AG04450 (cell line): ENCODE measurements at regions not wholly inside any gene's neighbourhood (a gene's known extent, or its start where the extent isn't known, plus 50 kb on each side); places are given as distances from the start of the nearest gene placed in this dataset.

Source experiments
- CTCF ChIA-PET: fragments of 300-600, 350-600 bp; formaldehyde crosslinking; extraction: SDS; loops from one replicate; lab custom pipeline; 2022; ENCODE audit warnings: antibody characterized with exemption, inconsistent platforms; lab: Charles Lee
- POLR2A ChIA-PET: fragments of 350-600 bp; formaldehyde crosslinking; extraction: SDS; loops from one replicate; lab custom pipeline; 2021; ENCODE audit warnings: antibody characterized with exemption, inconsistent platforms; lab: Yijun Ruan, JAX
- DNase-seq: peaks from one replicate; pipeline ENCODE4 v3.0.0-alpha.2; 2011; ENCODE audit warnings: low read depth, low spot score
- H3K27ac ChIP-seq: one replicate; pipeline ENCODE4 v1.5.1; 2012; ENCODE audit warnings: low read depth, low read length, control low read depth
- H3K27me3 ChIP-seq: one replicate; pipeline ENCODE4 v1.6.0; 2012; ENCODE audit warnings: low read length; ENCODE audit not compliant: control insufficient read depth, insufficient read depth
- H3K4me3 ChIP-seq: 2 replicates; pipeline ENCODE4 v1.5.1; 2011; ENCODE audit warnings: mild to moderate bottlenecking, low read depth, low read length, control low read depth
- H3K9me3 ChIP-seq: 2 replicates; pipeline ENCODE4 v1.5.1; 2012; ENCODE audit warnings: low read length; ENCODE audit not compliant: control insufficient read depth, insufficient read depth
- TF ChIP-seq, protein P1 (sequence below): IDR thresholded peaks from 2 replicates; pipeline ENCODE4 v1.5.1; 2011; ENCODE audit warnings: low read depth, low read length, control low read depth, inconsistent platforms

GRCh38 chr22:44368611-44369292, 56.0 kb upstream of the SHISAL1 start:
- POLR2A ChIA-PET, result no interaction called here
- H3K27me3 ChIP-seq, result no peaks in the 10 kb centered on the region
- H3K4me3 ChIP-seq, result no peak overlapping the region
- no peak overlapping the region for H3K27ac ChIP-seq
- peaks cover 15% of the 10 kb centered on the region for H3K9me3 ChIP-seq
- CTCF ChIA-PET, result no interaction called here
- no peak for DNase-seq
- TF ChIP-seq, protein P1, sequence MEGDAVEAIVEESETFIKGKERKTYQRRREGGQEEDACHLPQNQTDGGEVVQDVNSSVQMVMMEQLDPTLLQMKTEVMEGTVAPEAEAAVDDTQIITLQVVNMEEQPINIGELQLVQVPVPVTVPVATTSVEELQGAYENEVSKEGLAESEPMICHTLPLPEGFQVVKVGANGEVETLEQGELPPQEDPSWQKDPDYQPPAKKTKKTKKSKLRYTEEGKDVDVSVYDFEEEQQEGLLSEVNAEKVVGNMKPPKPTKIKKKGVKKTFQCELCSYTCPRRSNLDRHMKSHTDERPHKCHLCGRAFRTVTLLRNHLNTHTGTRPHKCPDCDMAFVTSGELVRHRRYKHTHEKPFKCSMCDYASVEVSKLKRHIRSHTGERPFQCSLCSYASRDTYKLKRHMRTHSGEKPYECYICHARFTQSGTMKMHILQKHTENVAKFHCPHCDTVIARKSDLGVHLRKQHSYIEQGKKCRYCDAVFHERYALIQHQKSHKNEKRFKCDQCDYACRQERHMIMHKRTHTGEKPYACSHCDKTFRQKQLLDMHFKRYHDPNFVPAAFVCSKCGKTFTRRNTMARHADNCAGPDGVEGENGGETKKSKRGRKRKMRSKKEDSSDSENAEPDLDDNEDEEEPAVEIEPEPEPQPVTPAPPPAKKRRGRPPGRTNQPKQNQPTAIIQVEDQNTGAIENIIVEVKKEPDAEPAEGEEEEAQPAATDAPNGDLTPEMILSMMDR, result no peak

GRCh38 chr22:44366372-44367300, 53.9 kb upstream of the SHISAL1 start:
- CTCF ChIA-PET, result interaction anchor here (0.9 to 1.2 kb wide), 2 partner anchors 373 kb away, joined by 3 read pairs; no protein-coding TSS in a partner anchor
- no peak for DNase-seq

GRCh38 chr22:44365832-44366231, 53.1 kb upstream of the SHISAL1 start:
- CTCF ChIA-PET, result interaction anchor here (0.9 kb wide), 1 partner anchor 372 kb away, joined by 3 read pairs; no protein-coding TSS in a partner anchor
- no peaks in the 10 kb centered on the region for H3K9me3 ChIP-seq
- no peak for DNase-seq
- H3K4me3 ChIP-seq, result no peak overlapping the region
- H3K27ac ChIP-seq, result no peak overlapping the region
- TF ChIP-seq, protein P1, result no peak
- no peaks in the 10 kb centered on the region for H3K27me3 ChIP-seq
- POLR2A ChIA-PET, result no interaction called here

More at GRCh38 chr22:44366372-44367300, 53.9 kb upstream of the SHISAL1 start:
- H3K4me3 ChIP-seq, result no peak overlapping the region
- H3K27me3 ChIP-seq, result no peaks in the 10 kb centered on the region
- POLR2A ChIA-PET, result no interaction called here
- TF ChIP-seq, protein P1, result no peak
- no peak overlapping the region for H3K27ac ChIP-seq
- peaks cover 5% of the 10 kb centered on the region for H3K9me3 ChIP-seq

DNA sequence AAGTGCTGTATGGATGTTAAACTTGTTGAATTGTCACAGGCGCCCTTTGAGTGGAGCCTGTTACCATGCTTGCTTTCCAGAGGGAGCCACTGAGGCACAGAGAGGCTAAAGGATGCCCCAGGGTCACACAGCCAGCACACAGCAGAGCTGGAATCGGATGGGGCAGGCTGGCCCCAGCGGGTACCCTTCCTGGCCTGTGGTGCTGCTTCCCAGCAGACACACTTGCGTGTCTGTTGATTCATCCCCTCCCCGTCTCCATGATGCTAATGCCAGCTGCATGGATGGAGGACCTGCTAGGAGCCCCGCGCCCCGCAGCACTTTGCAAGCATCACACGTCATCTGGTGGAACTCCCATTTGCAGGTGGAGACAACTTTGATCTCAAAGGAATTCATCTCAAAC, 52.4 kb upstream of the SHISAL1 start:
- Histone ChIP-seq H3K9me3 (no peaks in the 10 kb centered on the region), H3K27me3 (no peaks in the 10 kb centered on the region), H3K27ac (no peak overlapping the region), H3K4me3 (no peak overlapping the region)
- TF ChIP-seq, protein P1, result no peak
- ChIA-PET CTCF (no interaction called here), POLR2A (no interaction called here)
- no peak for DNase-seq

DNA sequence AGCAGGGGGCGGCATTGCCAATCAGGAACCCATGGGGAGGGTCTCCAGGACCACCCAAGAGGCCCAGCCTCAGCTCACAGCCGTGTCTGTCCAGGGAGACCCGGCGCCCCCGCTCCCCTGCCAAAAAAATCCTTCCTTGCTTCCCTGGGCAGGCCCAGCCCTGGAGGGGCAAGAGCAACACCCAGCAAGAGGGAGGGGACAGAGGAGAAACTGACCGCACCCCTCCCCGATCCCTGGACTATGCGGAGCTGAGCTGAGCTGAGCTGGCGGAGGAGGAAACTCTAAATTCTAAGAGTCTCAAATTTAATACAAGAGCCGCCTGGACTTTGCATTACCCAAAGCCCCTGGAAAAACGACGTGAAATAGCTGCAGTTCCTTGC, 52.0 kb upstream of the SHISAL1 start:
- CTCF ChIA-PET, result no interaction called here
- DNase-seq, result no peak
- Histone ChIP-seq H3K4me3 (no peak overlapping the region), H3K9me3 (no peaks in the 10 kb centered on the region), H3K27me3 (no peaks in the 10 kb centered on the region), H3K27ac (no peak overlapping the region)
- TF ChIP-seq, protein P1, result no peak
- POLR2A ChIA-PET, result no interaction called here
